GM12891 (cell line): ENCODE measurements at regions not wholly inside any gene's neighbourhood (a gene's known extent, or its start where the extent isn't known, plus 50 kb on each side); places are given as distances from the start of the nearest gene placed in this dataset.

Experiments
- DNase-seq: peaks from one replicate; pipeline ENCODE4 v3.0.0; 2011; ENCODE audit warnings: low spot score; ENCODE audit not compliant: insufficient read length
- FAIRE-seq: peaks from 2 replicates; lab custom pipeline; 2011; peaks lifted over from hg19 to GRCh38; lab: Jason Lieb, UNC
- PAX5 ChIP-seq: IDR thresholded peaks from 2 replicates; pipeline ENCODE4 v1.6.1; 2011; ENCODE audit warnings: low read length, moderate library complexity, mild to moderate bottlenecking; ENCODE audit not compliant: insufficient read depth, severe bottlenecking
- POLR2A ChIP-seq: IDR thresholded peaks from 2 replicates; pipeline ENCODE4 v1.6.1; 2011; ENCODE audit warnings: low read depth, low read length, control low read depth
- POLR2AphosphoS5 ChIP-seq: IDR thresholded peaks from 2 replicates; pipeline ENCODE4 v1.6.1; 2011; ENCODE audit warnings: low read depth, low read length, control low read depth
- POU2F2 ChIP-seq: IDR thresholded peaks from 2 replicates; pipeline ENCODE4 v1.6.1; 2011; ENCODE audit warnings: low read depth, mild to moderate bottlenecking, control low read depth, low read length, moderate library complexity
- SPI1 ChIP-seq: IDR thresholded peaks from 2 replicates; pipeline ENCODE4 v1.6.1; 2011; ENCODE audit warnings: low read depth, low read length, control low read depth
- TAF1 ChIP-seq: IDR thresholded peaks from 2 replicates; pipeline ENCODE4 v1.6.1; 2011; ENCODE audit warnings: low read depth, low read length, control low read depth

- FAIRE-seq (no peak), DNase-seq (no peak)
- TF ChIP-seq SPI1 (no peak), TAF1 (no peak), POU2F2 (no peak), POLR2A (no peak), PAX5 (no peak), POLR2AphosphoS5 (no peak)
Measured at GRCh38 chr5:2634399-2635176, 116.9 kb downstream of the IRX2 start.

DNA sequence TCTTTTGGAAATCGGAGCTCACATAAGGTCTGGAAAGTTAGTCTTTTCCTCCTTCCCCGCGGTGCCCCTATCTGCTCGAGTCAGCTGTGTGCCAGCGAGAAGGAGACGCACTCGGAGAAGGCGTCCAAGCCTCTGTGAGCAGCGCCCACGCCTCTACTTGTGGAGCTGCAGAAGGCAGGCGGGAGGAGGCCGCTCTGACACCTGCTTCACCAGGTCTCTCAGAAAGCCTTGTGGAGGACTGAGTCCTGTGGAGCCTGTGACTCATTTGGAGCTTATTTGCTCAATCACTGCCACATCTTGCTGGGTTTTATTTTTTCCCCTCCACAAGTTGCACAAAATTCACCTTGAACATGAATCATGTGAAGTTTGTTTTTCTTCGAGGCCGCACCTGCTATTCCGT, 117.5 kb downstream of the IRX2 start:
- TF ChIP-seq POU2F2, result no peak
- TF ChIP-seq POLR2A, result no peak
- no peak for TF ChIP-seq PAX5
- TF ChIP-seq POLR2AphosphoS5, result no peak
- no peak for TF ChIP-seq SPI1
- TF ChIP-seq TAF1, result no peak
- FAIRE-seq, result no peak
- no peak for DNase-seq

- FAIRE-seq, result no peak
- TF ChIP-seq SPI1, result no peak
- TF ChIP-seq POLR2A, result no peak
- TF ChIP-seq PAX5, result no peak
- no peak for TF ChIP-seq POU2F2
- TF ChIP-seq POLR2AphosphoS5, result no peak
- no peak for TF ChIP-seq TAF1
Measured at GRCh38 chr5:2631758-2632157, 119.7 kb downstream of the IRX2 start.

GRCh38 chr5:2629045-2629444, 122.4 kb downstream of the IRX2 start:
- no peak for DNase-seq
- TF ChIP-seq POLR2A (no peak), SPI1 (no peak), POLR2AphosphoS5 (no peak), POU2F2 (no peak), PAX5 (no peak), TAF1 (no peak)
- FAIRE-seq, result no peak

More at GRCh38 chr5:2631758-2632157, 119.7 kb downstream of the IRX2 start:
- no peak for DNase-seq

GRCh38 chr5:2627867-2628266, 123.6 kb downstream of the IRX2 start:
- FAIRE-seq (no peak), DNase-seq (no peak)
- TF ChIP-seq TAF1, result no peak
- no peak for TF ChIP-seq POU2F2
- TF ChIP-seq PAX5, result no peak
- no peak for TF ChIP-seq POLR2AphosphoS5
- no peak for TF ChIP-seq SPI1
- no peak for TF ChIP-seq POLR2A

- FAIRE-seq (no peak), DNase-seq (no peak)
- TF ChIP-seq PAX5 (no peak), POLR2AphosphoS5 (no peak), SPI1 (no peak)
Measured at GRCh38 chr5:2626572-2626971, 124.9 kb downstream of the IRX2 start.

GRCh38 chr5:2622866-2623265, 128.6 kb downstream of the IRX2 start:
- FAIRE-seq, result no peak
- no peak for TF ChIP-seq SPI1
- TF ChIP-seq PAX5, result no peak
- no peak for TF ChIP-seq POU2F2
- no peak for TF ChIP-seq POLR2A
- TF ChIP-seq TAF1, result no peak
- no peak for TF ChIP-seq POLR2AphosphoS5
- no peak for DNase-seq

DNA sequence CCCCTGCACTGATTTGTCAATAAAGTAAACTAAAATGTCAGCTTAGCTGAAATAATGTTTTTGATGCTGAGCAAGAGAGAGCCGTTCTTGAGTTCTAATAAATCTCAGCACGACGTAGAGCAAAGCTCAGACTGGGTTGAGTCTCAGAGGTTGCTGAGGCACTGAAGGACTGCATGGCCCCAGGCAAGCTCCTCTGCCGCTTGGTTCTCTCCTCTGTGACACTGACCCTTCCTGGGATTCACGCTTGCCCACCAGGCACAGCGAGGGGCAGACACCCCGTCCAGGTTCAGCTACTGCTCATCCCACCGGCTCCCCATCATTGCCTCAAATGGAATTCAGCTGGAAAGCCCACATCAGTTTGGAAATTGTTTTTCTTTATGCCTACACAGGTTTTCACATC, 129.8 kb downstream of the IRX2 start:
- DNase-seq, result no peak
- FAIRE-seq, result no peak
- TF ChIP-seq POLR2A (no peak), POU2F2 (no peak), TAF1 (no peak), PAX5 (no peak), SPI1 (no peak), POLR2AphosphoS5 (no peak)

- FAIRE-seq, result no peak
- TF ChIP-seq POLR2AphosphoS5, result no peak
- no peak for TF ChIP-seq PAX5
- TF ChIP-seq POLR2A, result no peak
- TF ChIP-seq POU2F2, result no peak
- no peak for TF ChIP-seq TAF1
- no peak for TF ChIP-seq SPI1
- DNase-seq, result no peak
Measured at GRCh38 chr5:2619216-2619615, 132.3 kb downstream of the IRX2 start.
